ENCODE measurements at regions not wholly inside any gene's neighbourhood (a gene's known extent, or its start where the extent isn't known, plus 50 kb on each side); places are given as distances from the start of the nearest gene placed in this dataset.

GRCh38 chr15:29465196-29465595 lies 195.6 kb upstream of the NSMCE3 start:
- no peak overlapping the region for H3K27ac ChIP-seq (ENCODE audit: insufficient read depth, low read depth, low read length)
- TF ChIP-seq MYC (IDR thresholded peaks at IDR 0.05; ENCODE audit: low read depth, low read length) (no peak), CTCF (IDR thresholded peaks at IDR 0.05; ENCODE audit: extremely low read depth in 1 of 2, insufficient read depth in 1 of 2, low read depth in 1 of 2, low read length in 2 of 2) (no peak), FOS (IDR thresholded peaks at IDR 0.05; ENCODE audit: borderline replicate concordance, insufficient read depth, low read length) (no peak), POLR2A (IDR thresholded peaks at IDR 0.05; ENCODE audit: low read depth, low read length) (no peak), MAX (IDR thresholded peaks at IDR 0.05; ENCODE audit: insufficient read depth, insufficient read length) (no peak), GATA2 (IDR thresholded peaks at IDR 0.05; ENCODE audit: insufficient read depth, insufficient read length, low read depth, low read length) (no peak), EZH2 (IDR thresholded peaks at IDR 0.05; ENCODE audit: borderline replicate concordance, low read depth, low read length, severe bottlenecking) (no peak), JUN (IDR thresholded peaks at IDR 0.05; ENCODE audit: borderline replicate concordance, insufficient read depth, insufficient read length, low read depth) (no peak), POLR2AphosphoS5 (IDR thresholded peaks at IDR 0.05; ENCODE audit: insufficient read depth, low read depth, low read length) (no peak)
- no peaks in the 10 kb centered on the region for H3K9me3 ChIP-seq (replicated peaks; ENCODE audit: control insufficient read depth, insufficient read depth, low read length)
- no peak overlapping the region for H3K4me2 ChIP-seq (ENCODE audit: insufficient read depth, low read length)
- dilution Hi-C loops (cut with MboI; ENCODE audit: extremely low pct_ligation_motif_present, low sequenced_read_pairs) (no loop called here), intact Hi-C loops (cut with micrococcal nuclease) (no loop called here)
- no peak overlapping the region for H3K9ac ChIP-seq (replicated peaks; ENCODE audit: extremely low read depth, insufficient read depth, low read length)
- no peaks in the 10 kb centered on the region for H3K36me3 ChIP-seq (ENCODE audit: control insufficient read depth in 2 of 2, extremely low read depth in 1 of 2, insufficient read depth in 2 of 2, low read length in 2 of 2)
- no peak overlapping the region for H2AFZ ChIP-seq (ENCODE audit: low read depth, low read length)
- no peaks in the 10 kb centered on the region for H3K79me2 ChIP-seq (ENCODE audit: control insufficient read depth, insufficient read depth, low read length)
- ChIA-PET POLR2A (no interaction called here), CTCF (no interaction called here)
- DNase-seq (ENCODE audit: low read depth, low spot score): no peak
- BruUV-seq (replicated peaks): no TSS peak
- H3K9me1 ChIP-seq (replicated peaks; ENCODE audit: control insufficient read depth, extremely low read depth, insufficient read depth, low read length): no peaks in the 10 kb centered on the region
- H3K4me1 ChIP-seq (ENCODE audit: control insufficient read depth, extremely low read depth, insufficient read depth, low read length): no peaks in the 10 kb centered on the region
- FAIRE-seq: no peak
- no peaks in the 10 kb centered on the region for H4K20me1 ChIP-seq (replicated peaks; ENCODE audit: control insufficient read depth, extremely low read depth, insufficient read depth, low read length)
- H3K27me3 ChIP-seq (ENCODE audit: control insufficient read depth in 2 of 2, insufficient read depth in 2 of 2, low read length in 2 of 2): no peaks in the 10 kb centered on the region
- H3K4me3 ChIP-seq (replicated peaks in 1 of 3; ENCODE audit: insufficient read depth in 1 of 3, low read depth in 1 of 3, low read length in 3 of 3): no peak overlapping the region
